ENCODE measurements at regions not wholly inside any gene's neighbourhood (a gene's known extent, or its start where the extent isn't known, plus 50 kb on each side); places are given as distances from the start of the nearest gene placed in this dataset.

DNA sequence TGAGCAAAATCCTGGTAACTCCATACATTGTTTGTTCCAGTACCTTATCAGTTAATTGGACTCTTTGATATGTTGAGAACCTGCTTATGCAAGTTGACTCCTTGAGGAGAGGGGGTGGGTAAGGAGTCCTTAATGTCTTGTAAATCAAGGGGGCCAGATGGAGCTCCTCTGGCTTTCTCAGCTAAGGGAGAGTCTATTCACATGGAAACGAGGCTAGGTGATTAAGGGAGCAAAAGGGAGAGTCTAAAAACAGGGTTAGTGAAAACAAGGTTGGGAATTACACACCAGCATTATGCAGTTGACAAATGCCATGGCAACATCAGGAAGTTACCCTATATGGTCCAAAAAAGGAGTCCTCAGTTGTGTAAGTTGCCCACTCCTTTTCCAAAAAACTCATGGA, 372.8 kb upstream of the HSFY2 start (continued):
- TF ChIP-seq RAD21 (IDR thresholded peaks at IDR 0.05; ENCODE audit: low read depth) (no peak), SIN3A (IDR thresholded peaks at IDR 0.05; ENCODE audit: low read depth) (no peak), ELF1 (IDR thresholded peaks at IDR 0.05; ENCODE audit: borderline replicate concordance, low read depth) (no peak), CEBPB (IDR thresholded peaks at IDR 0.05; ENCODE audit: low read depth) (no peak), ZNF274 (IDR thresholded peaks at IDR 0.05; ENCODE audit: low read depth, low read length) (no peak), POLR2AphosphoS5 (IDR thresholded peaks at IDR 0.05; ENCODE audit: low read depth, low read length) (no peak), SRF (IDR thresholded peaks at IDR 0.05; ENCODE audit: low read depth) (no peak)

DNA sequence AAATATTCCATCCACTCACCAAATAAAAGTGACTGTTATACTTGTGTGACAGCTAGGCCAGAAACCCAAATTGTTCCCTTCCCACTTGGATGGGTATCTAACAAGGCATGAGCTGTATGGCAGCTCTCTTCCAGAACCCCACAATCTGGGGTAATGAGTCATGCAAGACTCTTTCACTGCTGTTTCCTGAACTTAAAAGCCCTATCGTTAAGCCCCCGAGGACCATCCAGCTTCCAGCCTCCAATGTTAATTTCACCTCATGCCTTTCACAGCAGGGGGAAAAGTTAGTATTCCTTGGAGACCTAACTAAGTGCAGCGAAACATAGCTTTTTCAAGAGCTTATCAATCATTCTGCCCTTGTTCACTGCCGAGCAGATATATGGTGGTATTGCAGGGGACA, 368.6 kb upstream of the HSFY2 start:
- CTCF ChIA-PET = no interaction called here

More for the DNA sequence above, 368.6 kb upstream of the HSFY2 start:
- no TSS peak for BruUV-seq (replicated peaks)
- ChIA-PET POLR2A (no interaction called here), RAD21 (ENCODE audit: low non-redundant PET in 1 of 2, low total read pairs in 2 of 2, uncharacterized antibody in 2 of 2, unreplicated experiment in 2 of 2) (no interaction called here)
- TF ChIP-seq CBX3 (IDR thresholded peaks at IDR 0.05; ENCODE audit: low read depth) (no peak), EZH2phosphoT487 (IDR thresholded peaks at IDR 0.05; ENCODE audit: borderline replicate concordance) (no peak), SIN3A (IDR thresholded peaks at IDR 0.05; ENCODE audit: low read depth) (no peak), POLR2AphosphoS5 (IDR thresholded peaks at IDR 0.05; ENCODE audit: low read depth, low read length) (no peak)
- TF ChIP-seq, protein P1, sequence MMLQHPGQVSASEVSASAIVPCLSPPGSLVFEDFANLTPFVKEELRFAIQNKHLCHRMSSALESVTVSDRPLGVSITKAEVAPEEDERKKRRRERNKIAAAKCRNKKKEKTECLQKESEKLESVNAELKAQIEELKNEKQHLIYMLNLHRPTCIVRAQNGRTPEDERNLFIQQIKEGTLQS (IDR thresholded peaks at IDR 0.05) = no peak
- H3K27ac ChIP-seq (ENCODE audit: low read depth, low read length) = no peak overlapping the region
- H2AFZ ChIP-seq (ENCODE audit: low read depth, low read length, poor library complexity, severe bottlenecking) = no peak overlapping the region
- H3K9me3 ChIP-seq (ENCODE audit: control insufficient read depth in 1 of 2, insufficient read depth in 1 of 2, low read depth in 1 of 2, low read length in 2 of 2) = no peaks in the 10 kb centered on the region
- ATAC-seq = no peak
- H3K4me2 ChIP-seq (ENCODE audit: low read length) = no peak overlapping the region
- no peaks in the 10 kb centered on the region for H3K4me1 ChIP-seq (ENCODE audit: control insufficient read depth in 1 of 2, insufficient read depth in 2 of 2, low read length in 2 of 2)
- H4K20me1 ChIP-seq (ENCODE audit: insufficient read depth) = no peaks in the 10 kb centered on the region
- no peaks in the 10 kb centered on the region for H3K79me2 ChIP-seq (ENCODE audit: insufficient read depth, low read length)
- no peaks in the 10 kb centered on the region for H3K27me3 ChIP-seq (ENCODE audit: insufficient read depth, low read length)
- intact Hi-C loops (cut with micrococcal nuclease) = no loop called here
- no peak overlapping the region for H3K9ac ChIP-seq (ENCODE audit: low read length)
- no peaks in the 10 kb centered on the region for H3K9me2 ChIP-seq (ENCODE audit: insufficient read depth)
- H3K4me3 ChIP-seq (replicated peaks in 1 of 2; ENCODE audit: low read depth in 1 of 2, low read length in 2 of 2) = no peak overlapping the region
- DNase-seq (ENCODE audit: low read depth, low spot score) = no peak
- no peaks in the 10 kb centered on the region for H3K36me3 ChIP-seq (ENCODE audit: control insufficient read depth in 1 of 2, insufficient read depth in 2 of 2, low read length in 2 of 2)
